Activated T-cell treated with anti-CD3 and anti-CD28 coated beads, Interleukin-2, amount 50 U/mL, for 72 hours (primary cell): ENCODE measurements at regions not wholly inside any gene's neighbourhood (a gene's known extent, or its start where the extent isn't known, plus 50 kb on each side); places are given as distances from the start of the nearest gene placed in this dataset.
"Not testable (repeated sequence)": the region's sequence is repeated elsewhere in the genome, so short reads cannot be mapped to it uniquely, and the experiment has no call there.

ENCODE experiments used
- ATAC-seq, 2 donors: fragments of 150-1000 bp; cut with Tn5 transposase; replicated peaks in 1 of 2; 2 replicates each; pipeline ENCODE4 v1.10.0; 2021; ENCODE audit warnings: moderate library complexity in 2 of 2, mild to moderate bottlenecking in 1 of 2
- DNase-seq, 2 donors: peaks; one replicate each; pipeline ENCODE4 v3.0.0; 2021 to 2022; ENCODE audit warnings: mixed read lengths in 1 of 2
- H3K27ac Mint-ChIP-seq: one replicate; pipeline ENCODE4 v1.8.0; 2022; ENCODE audit warnings: mild to moderate bottlenecking, moderate library complexity, mixed read lengths
- H3K27me3 Mint-ChIP-seq: one replicate; pipeline ENCODE4 v1.8.0; 2022; ENCODE audit warnings: low read depth, mixed read lengths
- H3K36me3 Mint-ChIP-seq, 2 donors: one replicate each; pipeline ENCODE4 v1.8.0; 2022; ENCODE audit warnings: mixed read lengths in 2 of 2, mild to moderate bottlenecking in 1 of 2; ENCODE audit not compliant: insufficient read depth in 2 of 2
- H3K4me1 Mint-ChIP-seq: one replicate; pipeline ENCODE4 v1.8.0; 2022; ENCODE audit warnings: low read depth, mixed read lengths
- H3K4me3 Mint-ChIP-seq, 2 donors: one replicate each; pipeline ENCODE4 v1.8.0; 2022; ENCODE audit warnings: mild to moderate bottlenecking in 2 of 2, mixed read lengths in 2 of 2, moderate library complexity in 2 of 2
- H3K9me3 Mint-ChIP-seq, 2 donors: one replicate each; pipeline ENCODE4 v1.8.0; 2022; ENCODE audit warnings: mixed read lengths in 2 of 2

DNA sequence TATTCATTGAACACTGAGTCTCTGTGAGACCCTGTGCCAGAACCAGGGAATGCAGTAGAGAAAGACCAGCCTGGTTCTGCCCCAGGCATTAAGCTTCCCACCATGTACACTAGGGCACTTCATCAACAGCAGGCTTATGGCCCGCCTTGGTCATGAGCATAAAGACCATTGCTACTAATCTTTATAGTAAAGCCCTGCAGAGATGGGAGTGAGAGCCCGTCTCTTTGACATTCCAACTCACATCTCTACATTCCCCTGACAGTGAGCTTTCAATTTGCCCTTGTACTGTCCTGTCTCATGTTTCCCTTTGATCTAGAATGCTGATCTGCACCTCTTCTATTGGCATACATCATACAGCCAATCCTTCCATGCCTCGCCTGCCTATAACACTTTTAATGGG is 211.8 kb upstream of the ARL4C start:
- no peaks in the 10 kb centered on the region for H3K36me3 Mint-ChIP-seq
- no peak for DNase-seq

DNA sequence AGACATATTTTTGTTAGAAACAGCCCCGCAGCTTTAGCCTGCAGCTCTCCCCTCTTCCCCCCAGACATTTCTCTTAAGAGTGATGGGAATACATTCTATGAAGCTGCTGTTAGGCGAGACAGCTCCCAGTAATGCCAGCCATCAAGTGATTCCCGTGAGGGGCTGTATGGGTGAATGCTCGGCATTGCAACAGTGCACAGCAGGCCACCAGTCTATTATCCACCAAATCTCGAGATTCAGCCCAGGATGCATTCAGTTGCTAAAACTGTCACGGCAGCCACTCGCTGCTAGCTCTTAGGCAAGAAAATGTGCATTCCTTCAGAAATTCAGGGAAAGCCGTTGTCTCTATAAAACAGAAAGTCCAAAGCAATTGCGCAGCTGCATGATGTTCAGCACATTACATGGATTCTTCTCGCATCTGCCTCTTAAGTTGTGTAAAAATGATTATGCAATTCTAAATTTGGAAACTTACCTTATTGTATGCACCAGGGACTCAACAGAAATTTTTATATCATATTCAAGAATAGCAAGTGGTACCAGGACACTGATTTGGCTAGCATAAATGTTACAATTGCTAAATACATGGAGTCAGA is 211.3 kb upstream of the ARL4C start:
- ATAC-seq (no peak), DNase-seq (no peak)
- Mint-ChIP-seq H3K9me3 (no peaks in the 10 kb centered on the region), H3K27ac (no peak overlapping the region), H3K4me1 (no peaks in the 10 kb centered on the region), H3K36me3 (no peaks in the 10 kb centered on the region), H3K4me3 (no peak overlapping the region), H3K27me3 (peaks cover 20% of the 10 kb centered on the region)

More for the DNA sequence above, 211.8 kb upstream of the ARL4C start:
- H3K27me3 Mint-ChIP-seq = peaks cover 15% of the 10 kb centered on the region
- no peaks in the 10 kb centered on the region for H3K4me1 Mint-ChIP-seq
- no peak overlapping the region for H3K4me3 Mint-ChIP-seq
- no peak overlapping the region for H3K27ac Mint-ChIP-seq
- ATAC-seq = no peak
- H3K9me3 Mint-ChIP-seq = no peaks in the 10 kb centered on the region

DNA sequence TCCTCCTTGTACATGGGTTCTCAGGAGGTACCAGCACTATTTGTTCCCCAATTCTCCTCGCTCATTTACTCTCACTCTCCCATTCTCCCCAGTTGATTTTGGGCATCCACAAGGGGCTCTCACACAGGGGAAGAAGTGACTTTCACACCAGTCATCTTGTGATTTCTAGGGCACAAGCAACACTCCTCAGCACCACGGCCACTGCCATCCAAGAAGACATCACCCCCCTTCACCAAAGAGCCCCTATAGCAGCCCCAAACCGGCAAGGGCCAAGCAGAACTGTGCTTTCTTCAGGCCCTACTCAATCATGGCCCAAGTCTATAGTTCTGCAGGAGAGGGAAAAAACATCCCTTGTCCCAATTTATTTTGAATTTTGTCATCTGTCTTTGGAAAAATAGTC is 209.2 kb upstream of the ARL4C start:
- ATAC-seq = no peak
- no peak overlapping the region for H3K4me3 Mint-ChIP-seq

DNA sequence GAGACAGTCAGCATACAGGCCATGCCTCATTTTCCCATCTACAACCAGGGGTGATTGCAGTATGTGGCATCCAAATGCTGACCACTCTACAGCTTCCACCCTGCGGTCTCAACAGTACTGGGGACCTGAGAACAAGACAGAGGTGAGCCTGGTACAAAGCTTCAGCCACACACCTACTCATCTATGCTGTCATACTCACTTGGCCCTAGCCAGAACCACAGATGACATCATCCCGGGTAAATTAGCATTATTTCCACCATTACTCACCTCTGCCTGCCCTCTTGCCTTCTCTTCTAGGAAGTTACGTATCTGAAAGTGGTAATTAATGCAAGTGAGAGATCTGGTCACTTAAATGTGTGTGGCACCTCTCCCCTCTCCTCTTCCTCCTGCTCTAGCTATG is 208.2 kb upstream of the ARL4C start:
- Mint-ChIP-seq H3K4me1 (no peaks in the 10 kb centered on the region), H3K27me3 (peaks cover 21% of the 10 kb centered on the region), H3K9me3 (no peaks in the 10 kb centered on the region), H3K4me3 (no peak overlapping the region), H3K36me3 (no peaks in the 10 kb centered on the region), H3K27ac (no peak overlapping the region)
- peak in 1 of 2 donors; percentile 15 for DNase-seq
- ATAC-seq = peak; percentile 66 to 92

More for the DNA sequence above, 209.2 kb upstream of the ARL4C start:
- no peak overlapping the region for H3K27ac Mint-ChIP-seq
- no peaks in the 10 kb centered on the region for H3K4me1 Mint-ChIP-seq
- no peaks in the 10 kb centered on the region for H3K36me3 Mint-ChIP-seq
- H3K9me3 Mint-ChIP-seq = no peaks in the 10 kb centered on the region
- DNase-seq = no peak
- H3K27me3 Mint-ChIP-seq = peaks cover 21% of the 10 kb centered on the region

DNA sequence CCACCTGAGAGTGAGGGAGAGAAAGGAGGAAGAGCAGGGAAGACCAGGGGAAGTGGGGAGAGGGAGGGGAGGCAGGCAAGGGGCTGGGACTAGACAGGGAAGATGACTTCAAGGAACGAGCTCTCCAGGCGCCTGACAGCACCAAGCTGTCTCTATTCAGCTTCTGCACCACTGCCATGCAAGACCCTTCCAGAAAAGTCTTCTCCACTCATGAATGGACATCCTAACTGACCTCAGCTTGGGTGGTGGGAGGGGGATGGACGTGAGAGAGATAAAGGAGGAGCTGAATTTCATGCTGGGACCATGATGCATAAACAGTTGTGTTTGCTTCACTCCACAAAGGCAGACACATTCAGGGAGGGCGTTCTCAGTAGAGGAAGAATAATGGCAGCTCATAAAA is 206.4 kb upstream of the ARL4C start:
- DNase-seq (no peak), ATAC-seq (no peak)
- Mint-ChIP-seq H3K27me3 (peaks cover 22% of the 10 kb centered on the region), H3K4me3 (no peak overlapping the region), H3K36me3 (no peaks in the 10 kb centered on the region), H3K4me1 (no peaks in the 10 kb centered on the region), H3K9me3 (peaks cover 3% of the 10 kb centered on the region in 2 donors), H3K27ac (no peak overlapping the region)

DNA sequence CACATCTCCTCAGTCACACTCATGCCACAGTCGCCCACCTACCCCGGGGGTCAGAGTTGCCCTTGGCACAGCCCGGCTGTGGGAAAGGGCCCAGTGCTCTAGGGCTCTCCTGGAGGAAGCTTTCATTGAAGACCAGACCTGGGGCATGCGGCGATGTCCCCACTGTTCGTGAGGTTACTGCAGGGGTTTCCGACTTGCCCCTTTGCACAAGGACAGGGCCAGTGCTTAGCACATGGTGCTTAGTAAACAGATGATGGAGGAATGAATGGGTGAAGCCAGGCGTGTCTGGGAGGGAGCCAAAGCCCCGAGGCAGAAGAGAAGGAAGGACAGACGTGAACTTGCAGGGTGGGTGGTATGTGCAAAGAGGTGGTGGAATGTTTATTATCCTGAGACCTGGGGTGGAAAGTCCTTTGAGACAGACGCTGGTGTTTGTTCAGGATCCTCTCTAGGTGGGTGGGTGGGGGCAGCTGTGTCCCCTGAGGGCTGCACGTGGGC is 205.9 kb upstream of the ARL4C start:
- no peak overlapping the region for H3K27ac Mint-ChIP-seq
- peaks cover 3 to 4% of the 10 kb centered on the region in 2 donors for H3K9me3 Mint-ChIP-seq
- peaks cover 22% of the 10 kb centered on the region for H3K27me3 Mint-ChIP-seq
- no peak for DNase-seq
- peaks cover 1% of the 10 kb centered on the region in 2 donors for H3K36me3 Mint-ChIP-seq
- H3K4me1 Mint-ChIP-seq = no peaks in the 10 kb centered on the region
- ATAC-seq = no peak
- H3K4me3 Mint-ChIP-seq = no peak overlapping the region

DNA sequence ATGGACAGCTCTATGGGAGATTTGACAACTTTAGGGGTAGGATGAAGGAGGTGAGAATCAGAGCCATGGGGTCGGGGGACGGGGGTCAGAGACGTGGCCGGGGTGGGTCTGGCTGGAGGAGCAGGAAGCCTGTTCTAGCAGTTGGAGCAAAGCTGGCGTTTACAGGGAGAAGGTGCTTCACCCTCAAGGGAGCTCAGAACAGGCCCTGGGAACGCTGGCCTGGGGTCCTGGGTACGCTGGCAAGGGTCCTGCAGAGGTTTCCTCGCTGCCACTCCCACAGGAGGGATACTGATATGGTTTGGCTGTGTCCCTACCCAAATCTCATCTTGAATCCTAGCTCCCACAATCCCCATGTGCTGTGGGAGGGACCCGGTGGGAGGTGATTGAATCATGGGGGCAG is 205.0 kb upstream of the ARL4C start:
- Mint-ChIP-seq H3K27me3 (peaks cover 22% of the 10 kb centered on the region), H3K27ac (no peak overlapping the region), H3K4me1 (no peaks in the 10 kb centered on the region), H3K4me3 (no peak overlapping the region), H3K36me3 (peaks cover 4 to 5% of the 10 kb centered on the region in 2 donors), H3K9me3 (peaks cover 5 to 8% of the 10 kb centered on the region in 2 donors)
- ATAC-seq (no peak), DNase-seq (no peak)

DNA sequence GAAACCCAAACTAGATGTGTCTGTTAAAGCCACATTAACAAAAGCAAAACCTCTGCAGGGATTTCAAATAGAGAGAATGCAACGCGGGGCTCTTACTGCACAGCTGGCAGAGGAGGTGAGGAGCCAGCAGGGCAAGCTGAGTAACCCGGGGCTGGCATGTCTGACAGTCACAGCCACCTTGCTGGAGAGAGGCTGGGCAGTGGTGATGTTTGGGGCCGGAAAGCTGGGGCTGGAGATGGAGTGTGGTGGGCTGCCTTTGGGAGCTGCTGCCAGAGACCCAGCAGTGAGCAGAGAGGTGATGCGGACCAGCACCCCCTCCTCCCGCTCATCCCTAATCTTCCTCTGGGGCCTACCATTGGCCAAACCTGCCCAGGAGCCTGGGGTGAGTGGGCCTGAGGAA is 204.5 kb upstream of the ARL4C start:
- peaks cover 7 to 12% of the 10 kb centered on the region in 2 donors for H3K9me3 Mint-ChIP-seq
- DNase-seq (no peak), ATAC-seq (no peak)
- H3K36me3 Mint-ChIP-seq = peaks cover 6 to 7% of the 10 kb centered on the region in 2 donors
- H3K27ac Mint-ChIP-seq = no peak overlapping the region
- H3K4me1 Mint-ChIP-seq = no peaks in the 10 kb centered on the region
- H3K4me3 Mint-ChIP-seq = no peak overlapping the region
- H3K27me3 Mint-ChIP-seq = peaks cover 22% of the 10 kb centered on the region

DNA sequence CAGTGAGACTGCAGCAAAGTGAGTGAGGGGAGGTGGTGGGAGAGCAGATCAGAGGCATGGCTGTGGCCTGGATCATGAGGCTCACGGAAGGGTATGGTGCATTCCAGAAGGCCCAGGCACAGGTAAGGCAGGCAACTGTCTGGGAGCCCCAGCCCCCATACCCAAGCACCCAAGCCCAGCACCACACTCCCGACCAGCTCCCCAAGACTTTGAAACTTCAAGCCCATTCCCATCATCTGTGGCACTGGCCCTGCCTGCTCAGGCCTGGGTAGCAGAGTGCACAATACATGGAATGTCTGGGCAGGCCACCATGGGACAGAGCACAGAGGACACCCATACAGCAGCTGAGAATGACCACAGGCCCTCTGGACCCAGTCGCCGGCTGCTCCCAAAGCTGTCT is 202.6 kb upstream of the ARL4C start:
- ATAC-seq (no peak), DNase-seq (no peak)
- Mint-ChIP-seq H3K4me1 (no peaks in the 10 kb centered on the region), H3K27ac (no peak overlapping the region), H3K27me3 (peaks cover 28% of the 10 kb centered on the region), H3K36me3 (peaks cover 8 to 9% of the 10 kb centered on the region in 2 donors), H3K4me3 (no peak overlapping the region), H3K9me3 (peaks cover 11 to 14% of the 10 kb centered on the region in 2 donors)

DNA sequence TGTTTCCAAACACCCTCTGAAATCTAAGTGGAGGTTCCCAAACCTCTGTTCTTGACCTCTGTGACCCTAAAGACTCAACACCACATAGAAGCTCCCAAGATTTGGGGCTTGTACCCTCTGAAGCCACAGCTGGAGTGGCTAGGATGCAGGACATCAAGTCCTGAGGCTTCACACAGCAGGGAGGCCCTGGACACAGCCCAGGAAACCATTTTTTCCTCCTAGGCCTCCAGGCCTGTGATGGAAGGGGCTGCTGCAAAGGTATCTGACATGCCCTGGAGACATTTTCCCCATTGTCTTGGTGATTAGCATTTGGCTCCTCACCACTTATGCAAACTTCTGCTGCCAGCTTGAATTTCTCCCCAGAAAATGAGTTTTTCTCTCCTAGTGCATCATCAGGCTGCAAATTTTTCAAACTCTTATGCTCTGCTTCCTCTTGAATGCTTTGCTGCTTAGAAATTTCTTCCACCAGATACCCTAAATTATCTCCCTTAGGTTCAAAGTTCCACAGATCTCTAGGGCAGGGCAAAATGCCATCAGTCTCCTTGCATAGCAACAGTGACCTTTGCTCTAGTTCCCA is 200.5 kb upstream of the ARL4C start:
- ATAC-seq, H3K4me3 Mint-ChIP-seq, H3K27ac Mint-ChIP-seq, H3K4me1 Mint-ChIP-seq, H3K36me3 Mint-ChIP-seq, DNase-seq: not testable (repeated sequence)
- Mint-ChIP-seq H3K27me3 (peaks cover 26% of the 10 kb centered on the region), H3K9me3 (peaks cover 11 to 14% of the 10 kb centered on the region in 2 donors)

DNA sequence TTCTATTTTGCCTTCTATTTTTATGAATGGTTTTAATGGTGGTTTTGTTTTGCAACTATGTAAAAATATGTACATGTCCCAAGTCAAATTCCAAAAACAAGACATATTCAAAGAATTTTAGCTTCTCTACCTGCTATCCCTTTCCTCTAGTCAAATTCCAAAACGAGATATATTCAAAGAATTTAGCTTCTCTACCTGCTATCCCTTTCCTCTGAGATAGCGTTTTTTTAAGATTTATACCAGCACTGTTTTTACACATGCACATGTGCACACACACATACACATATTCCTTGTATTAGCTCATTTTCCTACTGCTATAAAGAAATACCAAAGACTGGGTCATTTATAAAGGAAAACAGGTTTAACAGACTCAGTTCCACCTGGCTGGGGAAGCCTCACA is 199.1 kb upstream of the ARL4C start:
- no peaks in the 10 kb centered on the region for H3K4me1 Mint-ChIP-seq
- peaks cover 11 to 14% of the 10 kb centered on the region in 2 donors for H3K9me3 Mint-ChIP-seq
- H3K4me3 Mint-ChIP-seq = no peak overlapping the region
- ATAC-seq (no peak), DNase-seq (no peak)
- H3K27ac Mint-ChIP-seq = no peak overlapping the region
- peaks cover 35% of the 10 kb centered on the region for H3K27me3 Mint-ChIP-seq
- H3K36me3 Mint-ChIP-seq = peaks cover 8 to 9% of the 10 kb centered on the region in 2 donors

DNA sequence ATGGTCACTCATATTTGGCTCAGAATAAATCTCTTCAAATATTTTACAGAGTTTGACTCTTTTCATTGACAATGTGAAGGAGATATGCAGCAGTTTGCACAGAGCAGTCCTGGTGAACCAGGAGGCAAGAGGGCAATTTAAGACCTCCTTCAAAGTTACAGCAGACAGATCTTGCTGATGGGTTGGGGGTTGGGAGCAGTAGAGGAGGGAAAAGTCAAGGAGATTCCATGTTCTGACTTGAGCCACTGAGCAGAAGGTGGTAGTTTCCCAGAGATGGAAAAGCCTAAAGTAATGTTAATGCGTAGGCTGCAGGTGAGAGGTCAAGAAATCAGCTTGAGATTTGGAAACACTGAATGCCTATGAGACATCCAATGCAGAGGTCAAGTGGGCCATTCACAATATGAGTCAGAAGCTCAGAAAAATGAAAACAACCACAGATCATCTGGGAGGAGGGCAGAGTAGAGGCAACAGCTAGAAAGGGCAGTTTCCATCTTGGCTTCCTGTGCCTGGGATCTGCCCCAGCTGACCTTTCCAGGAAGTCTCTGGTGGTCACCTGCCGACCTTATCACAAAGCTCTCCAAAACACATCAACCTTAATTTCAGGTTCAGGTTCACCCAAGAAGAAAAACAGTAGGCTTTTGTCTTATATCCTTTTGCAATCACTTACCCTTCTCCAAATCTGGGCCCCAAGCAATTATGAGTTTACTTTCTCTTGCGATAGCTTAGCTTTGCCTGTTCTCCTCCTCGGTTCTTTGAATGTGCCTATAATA is 197.5 kb upstream of the ARL4C start:
- no peak for DNase-seq
- Mint-ChIP-seq H3K4me1 (no peaks in the 10 kb centered on the region), H3K4me3 (no peak overlapping the region), H3K27me3 (peaks cover 40% of the 10 kb centered on the region), H3K36me3 (peaks cover 8 to 9% of the 10 kb centered on the region in 2 donors), H3K27ac (no peak overlapping the region), H3K9me3 (peaks cover 11 to 14% of the 10 kb centered on the region in 2 donors)
- no peak for ATAC-seq

DNA sequence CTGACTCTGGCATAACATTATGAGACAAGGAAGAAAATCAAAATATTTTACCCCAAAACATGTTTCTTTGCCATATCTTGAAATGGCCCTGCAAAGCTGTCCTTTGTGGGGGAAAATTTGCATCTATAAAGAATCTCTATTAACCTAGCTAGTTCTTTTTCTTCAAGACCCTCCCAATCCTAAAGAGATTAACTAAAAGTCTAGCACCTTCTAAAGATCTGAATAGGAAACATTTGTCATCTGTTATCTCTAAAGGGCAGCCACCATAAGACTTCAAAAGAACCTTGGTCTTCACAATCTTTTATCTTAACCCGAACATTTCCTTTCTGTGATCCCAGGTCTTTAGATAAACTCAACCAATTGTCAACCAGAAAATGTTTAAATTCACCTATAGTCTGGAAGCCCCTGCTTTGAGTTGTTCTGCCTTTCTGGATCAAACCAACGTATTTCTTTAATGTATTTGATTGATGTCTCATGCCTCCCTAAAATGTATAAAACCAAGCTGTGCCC is 196.9 kb upstream of the ARL4C start:
- peaks cover 11 to 14% of the 10 kb centered on the region in 2 donors for H3K9me3 Mint-ChIP-seq
- peaks cover 34% of the 10 kb centered on the region for H3K27me3 Mint-ChIP-seq
- not testable (repeated sequence) for H3K27ac Mint-ChIP-seq, ATAC-seq, DNase-seq, H3K4me3 Mint-ChIP-seq, H3K36me3 Mint-ChIP-seq, H3K4me1 Mint-ChIP-seq
